ENCODE measurements at regions not wholly inside any gene's neighbourhood (a gene's known extent, or its start where the extent isn't known, plus 50 kb on each side); places are given as distances from the start of the nearest gene placed in this dataset.

GRCh38 chr9:135328485-135329417 is 150.8 kb upstream of the PPP1R26 start:
- Histone ChIP-seq H3K9me2 (replicated peaks; ENCODE audit: insufficient read depth) (no peaks in the 10 kb centered on the region), H2AFZ (no peak overlapping the region), H3K9me3 (ENCODE audit: low read depth) (no peaks in the 10 kb centered on the region), H3K27me3 (no peaks in the 10 kb centered on the region), H3K36me3 (replicated peaks; ENCODE audit: insufficient read depth, low read depth) (no peaks in the 10 kb centered on the region), H3K4me3 (no peak overlapping the region), H3K4me1 (ENCODE audit: insufficient read depth) (no peaks in the 10 kb centered on the region), H3K4me2 (no peak overlapping the region), H3K79me2 (no peaks in the 10 kb centered on the region), H4K20me1 (ENCODE audit: insufficient read depth, poor library complexity, severe bottlenecking) (no peaks in the 10 kb centered on the region), H3K27ac (no peak overlapping the region)
- WGBS (ENCODE audit: low lambda C conversion rate, missing lambda C conversion rate), result 86% methylated on average over 19 of the region's 20 CpGs
- TF ChIP-seq EZH2phosphoT487 (IDR thresholded peaks at IDR 0.05; ENCODE audit: low read depth, severe bottlenecking, unreplicated experiment) (no peak), EZH2 (IDR thresholded peaks at IDR 0.05; ENCODE audit: borderline replicate concordance) (no peak), CTCF (IDR thresholded peaks at IDR 0.05; ENCODE audit: poor library complexity) (no peak)
- no peak for DNase-seq (ENCODE audit: low spot score)

- Histone ChIP-seq H3K27ac (no peak overlapping the region), H3K27me3 (no peaks in the 10 kb centered on the region), H3K4me3 (no peak overlapping the region), H3K4me1 (ENCODE audit: insufficient read depth) (no peaks in the 10 kb centered on the region), H3K79me2 (no peaks in the 10 kb centered on the region), H3K4me2 (no peak overlapping the region), H3K9me3 (ENCODE audit: low read depth) (no peaks in the 10 kb centered on the region), H3K36me3 (replicated peaks; ENCODE audit: insufficient read depth, low read depth) (no peaks in the 10 kb centered on the region), H3K9me2 (replicated peaks; ENCODE audit: insufficient read depth) (no peaks in the 10 kb centered on the region), H2AFZ (no peak overlapping the region), H4K20me1 (ENCODE audit: insufficient read depth, poor library complexity, severe bottlenecking) (no peaks in the 10 kb centered on the region)
- TF ChIP-seq EZH2phosphoT487 (IDR thresholded peaks at IDR 0.05; ENCODE audit: low read depth, severe bottlenecking, unreplicated experiment) (no peak), CTCF (IDR thresholded peaks at IDR 0.05; ENCODE audit: poor library complexity) (no peak), EZH2 (IDR thresholded peaks at IDR 0.05; ENCODE audit: borderline replicate concordance) (no peak)
- 67% methylated on average over 21 of the region's 21 CpGs for WGBS (ENCODE audit: low lambda C conversion rate, missing lambda C conversion rate)
- DNase-seq (ENCODE audit: low spot score), result no peak
Measured at GRCh38 chr9:135329571-135330306, 149.8 kb upstream of the PPP1R26 start.

DNA sequence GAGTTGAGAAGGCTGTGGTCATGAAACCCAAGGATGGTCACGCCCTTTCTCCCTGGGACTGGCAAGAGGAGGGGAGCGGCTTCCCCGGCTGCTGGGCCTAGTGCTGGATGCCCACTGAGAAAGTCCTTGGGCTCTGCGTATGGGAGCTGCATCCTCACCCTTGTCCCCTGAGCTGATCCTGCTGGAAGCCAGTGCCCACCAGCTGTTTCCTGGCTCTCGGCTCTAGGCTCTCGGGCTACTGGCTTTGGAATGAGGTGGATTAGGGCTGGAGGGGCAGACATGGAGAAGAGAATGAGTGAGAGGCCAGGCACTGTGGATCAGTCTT is 149.3 kb upstream of the PPP1R26 start:
- no peak overlapping the region for H3K27ac ChIP-seq

More for the DNA sequence above, 149.3 kb upstream of the PPP1R26 start:
- H3K9me2 ChIP-seq (replicated peaks; ENCODE audit: insufficient read depth), result no peaks in the 10 kb centered on the region
- 83% methylated on average over 6 of the region's 6 CpGs for WGBS (ENCODE audit: low lambda C conversion rate, missing lambda C conversion rate)
- no peak for DNase-seq (ENCODE audit: low spot score)
- H3K4me1 ChIP-seq (ENCODE audit: insufficient read depth), result no peaks in the 10 kb centered on the region
- H3K4me2 ChIP-seq, result no peak overlapping the region
- H4K20me1 ChIP-seq (ENCODE audit: insufficient read depth, poor library complexity, severe bottlenecking), result no peaks in the 10 kb centered on the region
- H3K36me3 ChIP-seq (replicated peaks; ENCODE audit: insufficient read depth, low read depth), result no peaks in the 10 kb centered on the region
- no peak for TF ChIP-seq EZH2phosphoT487 (IDR thresholded peaks at IDR 0.05; ENCODE audit: low read depth, severe bottlenecking, unreplicated experiment)
- TF ChIP-seq CTCF (IDR thresholded peaks at IDR 0.05; ENCODE audit: poor library complexity), result no peak
- no peak for TF ChIP-seq EZH2 (IDR thresholded peaks at IDR 0.05; ENCODE audit: borderline replicate concordance)
- no peaks in the 10 kb centered on the region for H3K79me2 ChIP-seq
- no peaks in the 10 kb centered on the region for H3K9me3 ChIP-seq (ENCODE audit: low read depth)
- H3K4me3 ChIP-seq, result no peak overlapping the region
- H3K27me3 ChIP-seq, result no peaks in the 10 kb centered on the region
- no peak overlapping the region for H2AFZ ChIP-seq
